NCI-H510A treated with DMSO at 0.1 percent for 48 hours (cell line): ENCODE measurements at regions not wholly inside any gene's neighbourhood (a gene's known extent, or its start where the extent isn't known, plus 50 kb on each side); places are given as distances from the start of the nearest gene placed in this dataset.

Experiments
- DNase-seq: peaks from one replicate; lab custom pipeline; 2025; lab: John Stamatoyannopoulos, UW

DNA sequence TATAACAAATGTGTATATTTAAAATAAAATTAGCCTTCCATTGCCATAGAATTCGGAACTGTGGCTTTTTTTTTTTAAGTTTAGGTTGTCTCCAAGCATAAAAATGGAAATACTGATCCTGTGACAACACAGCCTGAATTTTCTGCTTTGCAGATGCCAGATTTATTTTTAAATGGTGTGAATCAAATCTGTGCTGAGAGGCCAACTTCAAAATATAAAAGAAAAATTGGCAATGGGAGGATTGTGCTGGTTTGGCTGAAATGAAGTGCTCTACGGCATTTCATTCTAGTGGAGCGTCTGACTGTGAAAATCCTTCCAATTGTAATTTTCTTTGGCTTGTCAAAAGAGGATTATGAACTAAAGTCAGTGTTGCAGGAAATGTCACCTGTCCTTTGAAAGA is 580.3 kb upstream of the ZFP42 start:
- no peak for DNase-seq

DNA sequence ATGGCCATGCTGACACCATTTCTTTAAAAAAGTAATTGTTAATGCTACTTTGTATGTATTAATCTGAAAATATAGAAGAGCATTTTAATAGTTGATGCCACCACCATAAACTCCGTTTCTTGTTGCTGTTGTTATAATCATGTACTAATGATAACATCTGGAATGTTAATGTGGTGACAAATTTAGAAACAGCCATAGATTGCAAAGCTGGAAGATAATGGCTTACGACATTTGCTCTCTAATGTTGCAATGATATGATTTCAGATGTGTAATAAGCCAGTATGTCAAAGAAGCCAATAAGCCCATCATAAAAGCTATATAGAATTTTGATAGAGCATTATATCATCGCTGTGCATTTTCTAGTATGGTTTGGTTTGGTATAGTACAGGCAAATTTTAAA is 579.4 kb upstream of the ZFP42 start:
- no peak for DNase-seq

DNA sequence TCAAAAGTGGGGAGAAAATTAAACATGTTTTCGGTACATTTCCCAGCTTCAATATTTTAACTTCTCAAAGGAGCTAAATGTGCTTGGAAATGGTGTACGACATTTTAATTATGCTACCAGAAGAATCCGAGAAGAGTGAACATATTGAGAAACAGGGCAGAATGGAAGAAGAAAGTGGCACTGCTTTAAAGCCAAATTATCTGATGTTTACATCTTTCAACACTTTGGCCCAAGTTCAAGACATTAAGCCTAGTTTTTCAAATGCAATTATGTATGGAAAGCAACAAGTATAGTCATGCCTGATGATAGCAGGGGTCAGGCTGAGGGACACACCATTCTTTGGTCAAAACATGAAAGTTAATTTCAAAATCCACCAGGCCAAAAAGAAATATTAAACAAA is 577.9 kb upstream of the ZFP42 start:
- no peak for DNase-seq

DNA sequence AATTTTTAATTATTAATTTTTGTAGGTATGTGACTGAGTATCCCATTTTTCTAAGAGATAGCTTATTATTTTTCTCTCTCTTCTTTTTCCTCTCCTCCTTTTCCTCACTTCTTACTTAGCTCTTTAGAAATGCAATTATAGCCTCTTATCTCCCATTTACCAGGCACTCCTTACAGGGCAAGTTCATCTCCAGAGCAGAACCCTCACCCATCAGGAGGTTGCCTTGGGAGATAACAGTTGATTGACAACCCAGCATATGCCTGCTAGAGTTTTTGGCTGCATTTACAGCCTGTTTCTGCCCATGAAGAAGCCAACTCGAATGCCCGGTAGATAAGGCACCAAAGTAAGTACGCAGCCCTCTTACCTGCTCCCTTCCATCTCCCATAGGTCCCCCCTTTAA is 572.9 kb upstream of the ZFP42 start:
- no peak for DNase-seq

DNA sequence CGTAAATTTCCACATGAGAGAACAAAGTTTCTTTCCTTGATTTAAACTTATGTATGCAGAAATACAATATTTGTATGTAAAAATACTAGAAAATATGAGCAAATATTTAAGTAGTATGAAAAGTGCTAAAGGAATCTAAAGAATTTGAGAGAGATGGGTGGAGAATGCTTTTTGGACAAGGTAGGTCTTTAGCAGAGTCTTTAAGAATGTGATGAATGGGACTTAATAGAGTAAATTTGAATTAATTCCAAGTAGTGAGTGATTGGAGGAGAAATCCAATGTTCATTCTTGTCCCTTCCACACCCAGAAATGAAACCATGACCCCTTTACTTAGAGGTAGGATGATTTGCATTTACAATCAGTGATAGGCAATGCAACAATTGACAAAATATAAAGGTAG is 570.9 kb upstream of the ZFP42 start:
- DNase-seq = no peak

DNA sequence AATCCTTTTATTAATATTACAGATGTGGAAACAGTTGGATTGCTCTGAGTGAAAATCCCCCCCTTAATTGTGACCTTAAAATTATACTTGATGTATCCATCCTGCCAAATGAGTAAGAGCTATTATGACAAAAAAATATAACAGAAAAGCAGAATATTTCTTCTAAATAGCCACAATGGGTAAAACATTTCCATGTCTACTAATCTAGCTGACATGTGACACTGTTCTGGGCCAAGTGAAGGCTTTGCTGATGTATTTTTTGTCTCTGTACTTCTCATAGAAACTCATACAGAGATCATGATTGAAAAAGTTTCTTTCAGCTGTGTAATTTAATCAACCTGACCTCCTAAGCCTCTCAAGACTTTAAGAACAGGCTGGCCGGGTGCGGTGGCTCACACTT is 569.1 kb upstream of the ZFP42 start:
- no peak for DNase-seq

DNA sequence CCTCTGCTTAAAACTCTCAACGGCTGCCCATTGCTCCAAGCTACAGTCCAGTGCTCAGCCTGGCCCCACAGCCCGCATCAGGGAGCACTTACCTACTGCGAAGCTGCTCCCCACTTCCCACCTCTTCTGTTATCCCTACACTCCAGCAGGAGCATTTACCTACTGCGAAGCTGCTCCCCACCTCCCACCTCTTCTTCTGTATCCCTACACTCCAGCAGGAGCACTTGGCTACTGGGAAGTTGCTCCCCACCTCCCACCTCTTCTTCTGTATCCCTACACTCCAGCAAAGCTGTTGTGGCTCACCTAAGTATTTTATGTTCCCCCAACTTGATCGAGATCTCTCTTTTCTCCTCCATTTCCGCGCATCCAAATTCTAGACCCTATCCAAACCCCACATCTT is 563.3 kb upstream of the ZFP42 start:
- DNase-seq = no peak

DNA sequence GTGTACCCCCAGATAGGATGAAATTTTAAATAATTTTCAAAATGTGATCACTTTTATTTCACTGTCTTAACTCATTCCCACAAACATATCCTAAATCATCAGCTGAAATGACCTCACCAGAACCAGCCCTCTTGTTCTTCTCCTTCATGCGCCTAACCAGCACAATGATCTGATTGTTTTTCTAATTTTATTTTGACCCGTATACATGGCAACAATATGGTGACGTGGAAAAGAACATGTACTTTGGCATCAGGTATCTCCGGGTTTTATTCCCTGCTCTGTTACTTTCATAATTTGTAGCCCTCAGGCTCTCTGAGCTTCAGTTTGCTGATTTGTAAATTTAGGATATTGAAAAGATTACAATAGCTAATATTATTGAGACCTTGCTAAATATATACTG is 562.4 kb upstream of the ZFP42 start:
- DNase-seq = no peak

DNA sequence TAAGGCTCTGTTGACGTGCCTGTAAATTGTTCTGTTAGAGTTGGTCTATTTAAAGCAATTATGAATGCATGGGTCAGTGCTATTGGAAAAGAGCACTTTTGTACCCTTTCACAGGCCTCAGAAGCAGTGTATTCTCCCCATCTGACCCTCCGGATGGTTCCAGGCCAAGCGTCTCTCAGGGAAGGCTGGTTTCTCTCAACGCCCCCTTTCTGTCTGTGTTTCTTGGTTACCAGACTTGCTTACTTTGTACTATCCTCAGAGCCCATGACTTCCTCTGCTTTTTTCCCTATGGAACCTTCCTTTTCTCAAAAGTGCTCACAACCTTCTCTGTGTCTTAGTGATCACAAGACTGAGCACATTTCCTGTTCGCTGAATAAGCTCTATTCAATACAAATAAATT is 559.3 kb upstream of the ZFP42 start:
- no peak for DNase-seq

DNA sequence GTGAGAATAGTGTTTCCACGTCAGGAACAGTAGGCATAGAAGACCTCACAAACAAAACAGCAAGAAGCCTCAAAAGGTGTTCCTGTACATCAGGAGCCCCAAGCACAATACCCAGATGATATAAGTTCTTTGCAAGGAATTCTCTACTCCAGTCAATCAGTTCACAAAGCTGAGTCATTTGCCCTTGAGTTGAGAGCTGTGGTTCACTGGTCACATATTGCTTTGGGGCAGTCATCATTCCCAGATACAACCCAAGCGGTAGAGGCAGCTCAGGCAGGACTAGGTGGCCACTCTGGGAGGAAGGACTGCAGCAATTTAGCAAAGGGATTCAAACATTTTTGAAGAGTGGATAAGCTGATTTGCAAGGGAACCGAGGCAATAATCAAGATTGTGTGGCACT is 551.5 kb upstream of the ZFP42 start:
- DNase-seq = no peak

DNA sequence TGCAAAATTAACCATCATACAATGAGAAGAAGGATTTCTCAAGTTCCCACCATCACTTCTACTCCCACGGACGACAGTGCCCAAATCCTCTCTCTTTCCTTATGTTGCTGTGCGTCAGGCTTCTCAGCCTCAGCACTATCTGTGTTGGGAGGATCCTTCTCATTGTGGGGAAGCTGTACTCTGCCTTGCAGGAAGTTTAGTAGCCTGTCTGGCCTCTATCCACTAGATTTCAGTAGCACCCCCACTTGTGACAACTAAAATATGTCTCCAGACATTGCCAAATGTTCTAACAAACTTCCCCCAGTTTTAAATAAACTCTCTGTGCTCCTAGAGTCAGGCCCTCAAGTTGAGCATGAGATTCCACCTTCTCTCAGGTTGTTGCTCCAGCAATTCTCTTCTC is 545.9 kb upstream of the ZFP42 start:
- DNase-seq = no peak

DNA sequence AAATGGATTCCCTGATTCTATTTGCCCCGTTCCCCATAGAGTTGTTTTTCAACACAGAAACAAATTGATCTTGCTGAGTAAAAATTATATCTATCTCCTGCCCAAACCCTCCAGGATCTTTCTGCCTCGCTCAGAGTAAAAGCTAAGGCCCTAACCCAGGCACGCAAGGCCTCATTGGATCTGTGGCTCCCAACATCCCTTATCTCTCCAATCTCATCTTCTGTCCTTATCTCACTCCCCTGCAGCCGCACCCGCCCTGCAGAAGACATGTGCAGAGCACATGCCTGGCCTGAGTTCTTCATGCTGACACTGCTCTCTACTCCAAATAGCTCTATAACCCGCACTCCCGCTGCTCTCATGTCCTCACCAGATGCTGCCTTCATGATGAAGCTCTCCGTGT is 543.8 kb upstream of the ZFP42 start:
- no peak for DNase-seq

DNA sequence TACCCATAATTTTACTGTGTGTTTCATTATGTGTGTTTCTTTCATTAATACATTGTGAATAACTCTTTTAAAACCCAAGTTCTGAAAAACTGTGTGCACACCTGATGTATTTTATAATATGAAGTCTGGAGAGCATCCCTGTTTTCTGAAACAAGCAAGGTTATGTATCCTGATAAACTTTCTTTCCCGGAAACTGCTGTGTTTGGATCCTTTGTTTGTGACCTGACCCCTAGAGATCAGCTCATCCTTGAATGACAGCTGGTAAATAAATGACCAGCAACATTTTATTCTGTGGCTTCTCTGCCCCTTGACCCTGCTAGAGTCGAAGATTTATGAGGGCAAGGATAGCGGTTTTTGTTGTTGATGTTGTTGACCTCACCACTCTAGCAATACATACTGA is 535.6 kb upstream of the ZFP42 start:
- no peak for DNase-seq

DNA sequence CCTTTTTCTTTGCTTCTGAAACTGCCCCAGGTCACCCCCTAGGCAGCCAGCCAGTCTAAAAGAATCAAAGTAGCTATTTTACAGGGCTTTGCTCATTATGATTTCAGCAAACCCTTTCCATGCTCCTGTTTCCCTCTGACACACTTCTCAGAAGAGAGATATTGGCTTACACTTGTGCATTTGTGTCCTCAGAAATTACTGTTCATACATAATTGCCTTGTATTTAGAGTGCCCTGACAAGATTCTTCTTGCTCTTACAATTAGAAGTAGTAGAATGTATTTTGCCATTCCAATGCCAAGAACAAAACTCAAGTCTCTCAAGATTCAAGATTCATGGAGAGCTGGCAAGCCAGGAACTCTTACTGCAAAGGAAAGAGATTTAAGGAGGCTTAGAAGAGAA is 531.0 kb upstream of the ZFP42 start:
- DNase-seq = no peak

DNA sequence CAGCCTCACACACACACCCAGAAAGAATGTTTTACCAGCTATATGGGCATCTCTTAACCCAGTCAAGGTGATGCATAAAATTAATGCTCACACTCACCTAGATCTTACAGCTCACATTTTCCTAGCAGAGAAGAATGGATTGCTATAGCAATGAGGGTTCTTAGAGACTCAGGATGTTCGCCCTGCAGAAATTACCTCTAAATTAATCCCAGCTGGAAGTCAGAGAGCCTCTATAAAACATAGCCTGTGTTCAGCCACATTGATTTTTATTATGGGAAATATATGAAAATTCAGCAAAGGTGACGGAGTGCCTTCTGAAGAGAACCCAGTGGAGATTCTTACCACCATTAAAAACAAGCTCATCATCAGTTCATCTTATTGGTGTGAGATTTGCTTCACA is 528.3 kb upstream of the ZFP42 start:
- no peak for DNase-seq

DNA sequence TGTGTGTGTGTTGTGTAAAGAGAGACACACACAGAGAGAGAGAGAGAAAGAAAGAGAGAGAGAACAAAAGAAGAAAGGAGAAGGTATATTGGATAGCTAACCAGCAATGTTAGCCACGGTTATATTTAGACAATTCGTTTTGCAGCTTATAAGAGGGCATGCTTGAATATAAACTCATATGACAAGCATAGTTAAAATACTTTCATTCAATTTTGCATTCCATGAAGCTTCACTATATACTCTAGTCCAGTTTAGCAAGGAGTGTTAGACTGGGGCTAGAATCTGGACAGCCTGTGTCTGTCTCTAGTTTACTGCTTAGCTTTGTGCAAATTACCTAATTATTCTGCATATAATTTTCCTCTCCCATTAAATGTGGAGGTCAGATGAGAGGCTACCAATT is 525.9 kb upstream of the ZFP42 start:
- no peak for DNase-seq

DNA sequence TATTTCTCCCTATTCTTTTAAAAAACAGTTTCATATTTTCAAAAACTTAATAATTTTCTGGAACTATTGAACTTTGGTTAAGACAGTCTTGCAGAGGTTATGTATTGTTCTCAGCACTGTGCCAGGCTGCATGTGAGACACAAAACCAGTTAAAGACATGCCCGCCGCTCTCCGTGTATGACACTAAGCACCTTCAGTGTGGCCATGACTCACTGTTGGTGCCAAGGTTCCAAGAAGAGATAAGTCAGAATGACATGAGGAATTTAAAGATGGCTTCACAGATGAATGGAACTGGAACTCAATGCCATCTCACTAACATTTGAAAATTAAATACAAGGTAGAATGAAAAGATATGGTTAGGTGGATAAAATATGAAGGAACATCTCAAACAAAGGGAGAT is 525.5 kb upstream of the ZFP42 start:
- DNase-seq = no peak

DNA sequence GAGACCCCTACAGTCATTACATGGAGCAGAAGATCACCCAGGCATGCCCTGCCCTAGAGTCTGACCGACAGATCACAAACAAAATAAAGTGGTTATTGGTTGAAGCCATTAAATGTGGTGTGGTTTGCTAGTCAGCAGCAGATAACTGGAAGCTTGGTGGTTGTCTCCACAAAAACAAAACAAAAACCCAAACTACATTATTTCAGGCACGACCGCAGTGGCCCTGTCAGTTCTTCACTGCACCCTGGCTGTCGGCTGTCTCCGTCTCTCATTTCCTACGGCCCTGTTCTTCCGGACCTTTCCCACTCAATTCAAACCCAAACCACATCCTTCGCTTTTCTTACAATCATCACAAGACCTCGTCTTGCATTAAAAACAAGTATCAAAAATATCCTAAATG is 521.3 kb upstream of the ZFP42 start:
- no peak for DNase-seq

DNA sequence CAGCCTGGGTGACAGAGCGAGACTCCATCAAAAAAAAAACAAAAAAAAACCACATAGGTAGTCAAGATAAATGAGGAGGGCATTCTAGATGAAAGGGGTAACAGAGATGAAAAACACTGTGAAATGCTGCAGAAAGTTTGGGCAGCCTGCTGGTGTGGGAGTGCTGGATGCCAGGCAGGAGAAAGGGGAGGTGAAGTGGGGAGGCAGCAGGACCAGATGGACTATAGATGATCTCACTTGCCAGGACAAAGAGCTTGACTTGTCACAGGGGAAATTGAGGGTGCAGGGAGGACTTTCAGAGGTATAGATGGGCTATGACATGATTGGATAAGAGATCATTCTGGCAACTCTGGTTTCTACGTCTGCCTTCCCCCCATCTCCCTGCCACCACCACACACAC is 519.7 kb upstream of the ZFP42 start:
- no peak for DNase-seq

DNA sequence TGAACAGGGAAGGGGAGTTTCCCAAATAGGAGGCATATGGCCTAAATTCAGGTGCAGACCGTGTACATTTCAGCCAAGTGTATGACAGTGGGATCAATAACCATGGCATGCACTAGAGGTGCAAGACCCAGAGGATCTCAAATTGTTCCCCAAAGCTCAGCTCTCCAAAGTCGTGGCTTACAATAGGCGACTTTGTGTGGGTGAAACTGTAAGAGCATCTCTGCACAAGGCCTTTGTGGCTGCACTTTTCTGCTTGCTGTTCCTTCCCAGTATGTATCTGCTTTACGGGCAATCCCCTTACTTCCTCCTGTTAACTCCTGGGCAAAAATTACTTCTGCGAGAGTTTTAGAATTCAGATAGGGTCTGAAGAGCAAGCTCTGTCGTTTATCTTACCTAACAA is 518.3 kb upstream of the ZFP42 start:
- DNase-seq = no peak

DNA sequence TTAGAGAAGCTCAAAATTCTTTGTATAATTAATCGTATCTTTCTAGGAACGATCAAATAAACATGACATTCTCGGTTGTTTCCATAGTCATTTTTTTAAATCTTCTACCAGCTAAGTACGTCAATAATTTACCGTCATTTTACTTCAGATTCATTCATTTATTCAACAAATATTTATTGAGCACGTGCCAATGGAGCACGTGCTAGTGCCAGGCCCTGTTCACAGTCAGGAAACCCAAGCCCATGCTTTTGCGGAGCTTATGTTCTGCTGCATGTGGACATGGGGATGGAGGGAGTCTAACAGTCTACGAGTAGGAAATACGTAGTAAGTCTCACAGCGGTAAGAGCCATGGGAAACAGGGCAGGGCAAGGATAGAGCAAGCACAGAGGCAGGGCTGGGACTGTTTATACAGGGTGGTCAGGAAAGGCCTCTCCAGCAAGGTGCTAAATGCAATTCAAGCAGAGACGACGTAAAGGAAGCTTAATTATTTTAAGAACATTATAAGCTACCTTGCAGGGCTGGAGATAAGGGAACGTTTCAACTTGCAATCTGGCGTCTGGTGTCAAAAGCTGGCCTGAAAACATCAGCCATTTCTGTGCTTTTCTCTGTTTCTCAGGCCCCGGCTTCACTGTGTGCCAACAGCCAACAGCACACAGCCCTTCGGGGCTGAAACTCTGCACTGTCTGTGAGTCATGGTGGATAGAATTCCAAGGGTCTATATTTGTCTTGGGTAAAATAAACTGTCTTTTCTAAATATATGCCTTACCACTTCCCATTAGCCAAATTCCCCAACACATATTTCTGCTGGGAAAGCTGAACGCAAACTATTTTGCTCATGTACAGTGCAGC is 517.1 kb upstream of the ZFP42 start:
- no peak for DNase-seq

DNA sequence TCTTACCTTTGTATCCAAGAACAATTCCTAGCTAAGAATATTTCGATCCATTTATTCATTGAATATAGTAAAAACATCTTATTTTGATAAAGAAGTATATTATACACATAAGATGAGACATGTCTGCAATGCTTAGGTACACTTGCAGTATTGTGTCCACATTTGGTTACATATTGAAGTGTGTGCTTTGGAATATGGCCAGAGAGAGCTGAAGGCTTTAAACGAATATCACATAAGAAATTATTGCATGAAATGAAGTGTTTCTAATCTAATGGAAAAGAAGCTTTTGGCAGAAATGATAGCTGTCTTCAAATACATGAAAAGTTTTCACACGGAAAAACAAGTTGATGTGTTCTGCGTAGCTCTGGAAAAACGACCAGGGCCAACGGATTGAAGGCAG is 516.1 kb upstream of the ZFP42 start:
- no peak for DNase-seq

DNA sequence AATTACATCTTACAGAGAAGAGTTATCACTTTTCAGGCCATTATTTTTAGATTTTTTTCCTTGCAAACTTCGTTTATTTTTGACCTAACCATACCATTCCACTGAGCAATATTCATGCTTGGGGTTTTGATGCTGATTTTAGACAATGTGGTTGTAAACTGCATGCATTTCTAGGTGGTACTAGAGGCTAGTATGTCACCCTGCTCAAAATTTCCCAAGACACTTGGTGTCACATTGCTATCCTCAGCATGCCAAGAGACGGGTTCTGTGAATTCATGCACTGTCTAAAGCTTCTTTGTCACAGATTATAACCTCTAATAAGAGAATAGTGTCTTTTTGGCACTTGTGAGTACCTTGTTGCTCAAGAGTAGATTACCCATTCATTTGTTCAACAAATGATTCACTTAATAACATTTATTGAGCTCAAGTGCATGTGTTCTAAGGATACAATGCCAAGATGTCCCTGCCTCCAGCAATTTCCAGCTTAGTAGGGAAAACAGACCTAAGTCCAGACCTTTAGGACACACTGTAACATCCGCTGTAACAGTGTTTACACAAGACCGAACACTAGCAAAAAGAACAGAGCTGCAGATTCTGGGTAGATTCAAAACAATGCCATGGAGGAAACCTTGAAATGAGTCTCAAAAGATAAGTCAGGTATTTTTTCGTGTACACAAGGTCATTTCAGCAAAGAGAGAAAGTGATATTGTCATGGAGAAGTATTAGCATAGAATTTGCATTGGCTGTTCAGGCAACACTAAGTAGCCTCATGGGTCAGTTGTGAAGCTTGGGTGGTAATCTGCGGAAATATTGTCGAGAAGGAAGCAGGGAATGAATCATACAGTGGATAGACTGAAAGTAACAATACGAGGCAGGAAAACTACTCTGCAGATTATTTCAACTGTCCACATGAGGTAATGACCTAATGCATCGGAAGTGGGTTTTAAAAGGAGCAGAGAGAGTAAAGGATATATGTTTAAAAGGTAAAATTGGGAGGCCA is 515.1 kb upstream of the ZFP42 start:
- no peak for DNase-seq
